HG03095 (cell line): ENCODE measurements at regions not wholly inside any gene's neighbourhood (a gene's known extent, or its start where the extent isn't known, plus 50 kb on each side); places are given as distances from the start of the nearest gene placed in this dataset.
"Not testable (repeated sequence)": the region's sequence is repeated elsewhere in the genome, so short reads cannot be mapped to it uniquely, and the experiment has no call there.

ENCODE experiments used
- ATAC-seq: cut with Tn5 transposase; IDR thresholded peaks from one replicate; pipeline ENCODE4 v1.9.1; 2021; ENCODE audit warnings: moderate library complexity; ENCODE audit not compliant: unreplicated experiment

GRCh38 chr16:75836347-75837010 lies 110.2 kb upstream of the CPHXL start:
- no peak for ATAC-seq

GRCh38 chr16:75837264-75837663 lies 111.0 kb upstream of the CPHXL start:
- no peak for ATAC-seq

GRCh38 chr16:75837681-75838080 lies 111.4 kb upstream of the CPHXL start:
- no peak for ATAC-seq

GRCh38 chr16:75841517-75841916 lies 115.2 kb upstream of the CPHXL start:
- no peak for ATAC-seq

- ATAC-seq: no peak
Measured at GRCh38 chr16:75847172-75847571, 120.9 kb upstream of the CPHXL start.

- ATAC-seq: no peak
Measured at GRCh38 chr16:75854152-75854551, 127.9 kb upstream of the CPHXL start.

GRCh38 chr16:75860326-75861053 lies 134.2 kb upstream of the CPHXL start:
- no peak for ATAC-seq

- no peak for ATAC-seq
Measured at GRCh38 chr16:75861311-75862097, 135.2 kb upstream of the CPHXL start.

GRCh38 chr16:75862098-75862386 lies 135.8 kb upstream of the CPHXL start:
- no peak for ATAC-seq

GRCh38 chr16:75864243-75864642 lies 138.0 kb upstream of the CPHXL start:
- ATAC-seq: no peak

GRCh38 chr16:75865736-75866135 lies 139.4 kb upstream of the CPHXL start:
- ATAC-seq: no peak

- no peak for ATAC-seq
Measured at GRCh38 chr16:75868636-75869632, 142.6 kb upstream of the CPHXL start.

GRCh38 chr16:75881280-75881679 lies 155.0 kb upstream of the CPHXL start:
- ATAC-seq: not testable (repeated sequence)

GRCh38 chr16:75899163-75899562 lies 172.9 kb upstream of the CPHXL start:
- no peak for ATAC-seq

- ATAC-seq: no peak
Measured at GRCh38 chr16:75908331-75909117, 182.2 kb upstream of the CPHXL start.

GRCh38 chr16:75909746-75910145 lies 183.5 kb upstream of the CPHXL start:
- ATAC-seq: no peak

- ATAC-seq: no peak
Measured at GRCh38 chr16:75911896-75912295, 185.6 kb upstream of the CPHXL start.

- ATAC-seq: no peak
Measured at GRCh38 chr16:75913958-75914357, 187.7 kb upstream of the CPHXL start.

GRCh38 chr16:75916451-75916850 lies 190.2 kb upstream of the CPHXL start:
- ATAC-seq: no peak

GRCh38 chr16:75918109-75918508 lies 191.8 kb upstream of the CPHXL start:
- no peak for ATAC-seq
